ENCODE measurements at regions not wholly inside any gene's neighbourhood (a gene's known extent, or its start where the extent isn't known, plus 50 kb on each side); places are given as distances from the start of the nearest gene placed in this dataset.

DNA sequence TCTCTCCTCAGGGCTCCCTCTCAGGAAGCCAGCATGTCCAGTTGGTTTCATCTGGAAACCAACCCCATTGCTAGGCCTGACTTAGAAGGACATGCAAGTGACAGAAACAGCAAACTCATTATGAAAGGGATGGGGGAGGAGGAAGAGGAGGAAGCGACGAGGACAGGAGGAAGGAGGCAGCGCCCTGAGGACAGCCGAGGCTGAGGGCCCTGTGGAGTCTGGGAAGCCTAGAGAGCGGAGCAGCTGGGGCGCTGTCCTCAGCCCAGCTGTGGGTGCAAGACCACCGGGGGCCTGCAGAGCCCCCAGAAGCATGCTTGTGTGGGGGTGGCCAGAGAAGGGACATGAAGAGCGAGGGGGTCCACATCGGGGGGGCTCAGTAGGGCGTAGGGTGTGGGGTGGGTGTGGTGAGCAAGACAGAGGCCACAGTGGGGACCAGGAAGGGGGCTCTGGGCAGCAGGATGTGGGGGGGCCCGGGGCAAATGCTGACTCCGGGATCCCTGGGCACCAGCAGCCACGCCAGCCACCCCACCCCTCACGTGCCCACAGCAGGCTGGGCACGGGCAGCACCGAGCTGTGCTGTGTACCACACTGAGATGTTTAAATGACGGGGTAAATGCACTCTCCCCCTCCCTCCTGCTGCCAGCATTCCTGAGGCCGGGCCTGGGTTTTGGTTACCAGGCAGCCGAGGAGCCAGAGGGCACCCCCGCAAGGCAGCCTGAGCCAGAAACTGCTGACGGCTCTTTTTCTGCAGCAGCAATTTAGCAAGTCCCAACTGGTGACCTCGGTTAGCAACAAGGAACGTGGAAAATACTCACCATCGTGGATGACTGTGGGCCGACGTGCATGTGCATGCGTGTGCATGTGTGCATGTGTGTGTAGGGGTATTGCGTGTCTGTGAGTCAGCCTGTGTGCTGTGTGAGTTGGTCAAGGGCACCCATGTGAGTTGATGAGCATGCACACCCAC is 82.7 kb upstream of the LINC01488 start:
- Histone ChIP-seq H3K9ac (ENCODE audit: low read length) (no peak overlapping the region), H3K4me2 (ENCODE audit: low read length) (peak overlapping the region; percentile 7), H3K4me3 (ENCODE audit: insufficient read depth, low read depth, low read length) (no peak overlapping the region), H3K9me3 (ENCODE audit: insufficient read depth, low read depth, low read length) (peaks cover 8% of the 10 kb centered on the region), H3K36me3 (ENCODE audit: insufficient read depth, low read length) (no peaks in the 10 kb centered on the region), H2AFZ (ENCODE audit: low read depth, low read length) (no peak overlapping the region), H4K20me1 (ENCODE audit: insufficient read depth, low read length) (no peaks in the 10 kb centered on the region), H3K27me3 (ENCODE audit: insufficient read depth, low read length) (no peaks in the 10 kb centered on the region), H3K27ac (ENCODE audit: low read depth, low read length) (no peak overlapping the region), H3K4me1 (ENCODE audit: insufficient read depth, low read length) (peaks cover 20% of the 10 kb centered on the region), H3K79me2 (ENCODE audit: insufficient read depth, low read length) (no peaks in the 10 kb centered on the region)
- peaks cover 27% of the 10 kb centered on the region for H3K9me3 Mint-ChIP-seq (ENCODE audit: unreplicated experiment)
- H3K27me3 Mint-ChIP-seq (ENCODE audit: low read depth, unreplicated experiment), result peaks cover 53% of the 10 kb centered on the region
- FAIRE-seq, result no peak
- H3K27ac Mint-ChIP-seq (ENCODE audit: unreplicated experiment), result peak overlapping the region; percentile 63
- peaks cover 2% of the 10 kb centered on the region for H3K4me1 Mint-ChIP-seq (ENCODE audit: low read depth, unreplicated experiment)
- no peak overlapping the region for H3K4me3 Mint-ChIP-seq (ENCODE audit: unreplicated experiment)
- H3K36me3 Mint-ChIP-seq (ENCODE audit: low read depth, unreplicated experiment), result peaks cover 6% of the 10 kb centered on the region
- peak; percentile 57 for DNase-seq (ENCODE audit: low read depth)
- TF ChIP-seq, protein P1, sequence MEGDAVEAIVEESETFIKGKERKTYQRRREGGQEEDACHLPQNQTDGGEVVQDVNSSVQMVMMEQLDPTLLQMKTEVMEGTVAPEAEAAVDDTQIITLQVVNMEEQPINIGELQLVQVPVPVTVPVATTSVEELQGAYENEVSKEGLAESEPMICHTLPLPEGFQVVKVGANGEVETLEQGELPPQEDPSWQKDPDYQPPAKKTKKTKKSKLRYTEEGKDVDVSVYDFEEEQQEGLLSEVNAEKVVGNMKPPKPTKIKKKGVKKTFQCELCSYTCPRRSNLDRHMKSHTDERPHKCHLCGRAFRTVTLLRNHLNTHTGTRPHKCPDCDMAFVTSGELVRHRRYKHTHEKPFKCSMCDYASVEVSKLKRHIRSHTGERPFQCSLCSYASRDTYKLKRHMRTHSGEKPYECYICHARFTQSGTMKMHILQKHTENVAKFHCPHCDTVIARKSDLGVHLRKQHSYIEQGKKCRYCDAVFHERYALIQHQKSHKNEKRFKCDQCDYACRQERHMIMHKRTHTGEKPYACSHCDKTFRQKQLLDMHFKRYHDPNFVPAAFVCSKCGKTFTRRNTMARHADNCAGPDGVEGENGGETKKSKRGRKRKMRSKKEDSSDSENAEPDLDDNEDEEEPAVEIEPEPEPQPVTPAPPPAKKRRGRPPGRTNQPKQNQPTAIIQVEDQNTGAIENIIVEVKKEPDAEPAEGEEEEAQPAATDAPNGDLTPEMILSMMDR (IDR thresholded peaks at IDR 0.05; ENCODE audit: insufficient read depth, low read depth, low read length), result no peak
- no peak for TF ChIP-seq EZH2 (IDR thresholded peaks at IDR 0.05; ENCODE audit: insufficient read depth, low read length)

DNA sequence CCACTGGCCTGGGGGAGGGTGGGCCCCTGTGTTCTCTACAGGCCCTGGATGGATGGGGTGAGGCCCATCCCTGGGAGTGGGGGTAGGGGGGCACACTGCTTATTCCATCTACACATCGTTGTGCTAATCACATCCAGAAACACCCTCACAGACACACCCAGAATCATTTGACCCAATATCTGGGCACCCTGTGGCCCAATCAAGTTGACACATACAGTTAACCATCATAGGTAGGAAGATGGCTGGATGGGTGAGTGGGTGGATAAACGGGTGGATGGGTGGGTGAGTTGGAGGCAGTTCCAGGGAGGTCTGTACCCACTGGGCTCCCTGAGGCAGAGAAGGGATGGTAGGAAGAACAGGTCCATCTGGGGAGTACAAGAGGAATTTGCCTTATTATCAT is 81.3 kb upstream of the LINC01488 start:
- H3K9me3 ChIP-seq (ENCODE audit: insufficient read depth, low read depth, low read length), result peaks cover 8% of the 10 kb centered on the region
- no peak for TF ChIP-seq EZH2 (IDR thresholded peaks at IDR 0.05; ENCODE audit: insufficient read depth, low read length)

DNA sequence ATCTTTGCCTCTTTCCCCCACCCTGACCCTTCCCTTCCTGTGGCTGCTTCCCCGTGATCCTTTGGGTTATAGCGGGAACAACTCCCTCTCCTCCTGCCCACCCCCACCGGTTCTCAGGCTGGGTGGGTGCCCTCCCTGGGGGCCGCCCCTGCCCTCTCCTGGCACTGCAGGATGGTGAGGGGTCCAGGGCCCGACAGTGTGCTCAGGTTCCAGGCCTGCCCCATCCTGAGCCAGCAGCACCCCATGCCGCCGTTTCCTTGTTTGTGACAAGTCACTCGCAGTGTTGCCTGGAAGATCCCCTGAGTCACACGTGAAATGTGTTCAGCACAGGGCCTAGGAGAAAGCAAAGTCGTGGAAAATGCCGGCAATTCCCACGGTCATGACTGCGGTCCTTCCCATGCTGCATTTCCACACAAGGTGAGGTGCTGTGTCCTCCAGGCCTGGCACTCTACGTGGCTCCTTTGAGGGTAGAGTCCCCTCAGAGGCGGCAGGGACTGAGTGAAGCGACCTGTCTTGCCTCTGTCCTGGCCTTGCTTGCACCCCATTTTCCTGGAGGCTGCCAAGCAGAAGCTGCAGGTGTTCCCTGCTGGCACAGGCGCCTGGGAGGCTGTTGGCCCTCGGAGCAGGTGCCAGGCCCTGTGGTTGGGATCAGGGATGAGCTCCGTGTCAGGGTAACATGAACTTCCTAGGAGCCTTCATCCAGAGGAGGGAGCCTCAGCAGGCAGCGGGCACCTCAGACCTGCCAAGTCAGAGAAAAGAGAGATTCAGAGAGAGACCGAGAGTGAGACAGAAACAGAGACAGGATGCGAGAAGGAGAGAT is 80.5 kb upstream of the LINC01488 start:
- Histone ChIP-seq H3K4me3 (ENCODE audit: insufficient read depth, low read depth, low read length) (no peak overlapping the region), H3K27me3 (ENCODE audit: insufficient read depth, low read length) (no peaks in the 10 kb centered on the region), H3K4me1 (ENCODE audit: insufficient read depth, low read length) (peaks cover 14% of the 10 kb centered on the region), H3K79me2 (ENCODE audit: insufficient read depth, low read length) (no peaks in the 10 kb centered on the region), H3K9me3 (ENCODE audit: insufficient read depth, low read depth, low read length) (peaks cover 8% of the 10 kb centered on the region), H3K27ac (ENCODE audit: low read depth, low read length) (no peak overlapping the region), H3K4me2 (ENCODE audit: low read length) (no peak overlapping the region), H3K36me3 (ENCODE audit: insufficient read depth, low read length) (no peaks in the 10 kb centered on the region), H3K9ac (ENCODE audit: low read length) (no peak overlapping the region), H2AFZ (ENCODE audit: low read depth, low read length) (no peak overlapping the region), H4K20me1 (ENCODE audit: insufficient read depth, low read length) (no peaks in the 10 kb centered on the region)
- no peak for FAIRE-seq
- no peak overlapping the region for H3K27ac Mint-ChIP-seq (ENCODE audit: unreplicated experiment)
- peaks cover 47% of the 10 kb centered on the region for H3K27me3 Mint-ChIP-seq (ENCODE audit: low read depth, unreplicated experiment)
- no peak for DNase-seq (ENCODE audit: low read depth)
- peaks cover 6% of the 10 kb centered on the region for H3K36me3 Mint-ChIP-seq (ENCODE audit: low read depth, unreplicated experiment)
- no peaks in the 10 kb centered on the region for H3K4me1 Mint-ChIP-seq (ENCODE audit: low read depth, unreplicated experiment)
- TF ChIP-seq, protein P1 (IDR thresholded peaks at IDR 0.05; ENCODE audit: insufficient read depth, low read depth, low read length), result no peak
- no peak for TF ChIP-seq EZH2 (IDR thresholded peaks at IDR 0.05; ENCODE audit: insufficient read depth, low read length)
- peaks cover 28% of the 10 kb centered on the region for H3K9me3 Mint-ChIP-seq (ENCODE audit: unreplicated experiment)
- no peak overlapping the region for H3K4me3 Mint-ChIP-seq (ENCODE audit: unreplicated experiment)

More for the DNA sequence above, 81.3 kb upstream of the LINC01488 start:
- H3K79me2 ChIP-seq (ENCODE audit: insufficient read depth, low read length), result no peaks in the 10 kb centered on the region
- no peaks in the 10 kb centered on the region for H3K36me3 ChIP-seq (ENCODE audit: insufficient read depth, low read length)
- no peak overlapping the region for H3K4me3 ChIP-seq (ENCODE audit: insufficient read depth, low read depth, low read length)
- H2AFZ ChIP-seq (ENCODE audit: low read depth, low read length), result no peak overlapping the region
- H3K4me1 Mint-ChIP-seq (ENCODE audit: low read depth, unreplicated experiment), result no peaks in the 10 kb centered on the region
- H4K20me1 ChIP-seq (ENCODE audit: insufficient read depth, low read length), result no peaks in the 10 kb centered on the region
- no peak overlapping the region for H3K4me3 Mint-ChIP-seq (ENCODE audit: unreplicated experiment)
- H3K4me1 ChIP-seq (ENCODE audit: insufficient read depth, low read length), result peaks cover 14% of the 10 kb centered on the region
- H3K36me3 Mint-ChIP-seq (ENCODE audit: low read depth, unreplicated experiment), result peaks cover 6% of the 10 kb centered on the region
- H3K27ac Mint-ChIP-seq (ENCODE audit: unreplicated experiment), result no peak overlapping the region
- no peak overlapping the region for H3K27ac ChIP-seq (ENCODE audit: low read depth, low read length)
- no peak for FAIRE-seq
- no peak overlapping the region for H3K9ac ChIP-seq (ENCODE audit: low read length)
- peaks cover 48% of the 10 kb centered on the region for H3K27me3 Mint-ChIP-seq (ENCODE audit: low read depth, unreplicated experiment)
- DNase-seq (ENCODE audit: low read depth), result no peak
- H3K4me2 ChIP-seq (ENCODE audit: low read length), result no peak overlapping the region
- H3K27me3 ChIP-seq (ENCODE audit: insufficient read depth, low read length), result no peaks in the 10 kb centered on the region
- peaks cover 28% of the 10 kb centered on the region for H3K9me3 Mint-ChIP-seq (ENCODE audit: unreplicated experiment)

Measured in astrocyte (in vitro differentiated cells and primary cell).